Vagina (tissue), 2 donors: ENCODE measurements at regions not wholly inside any gene's neighbourhood (a gene's known extent, or its start where the extent isn't known, plus 50 kb on each side); places are given as distances from the start of the nearest gene placed in this dataset.

Source experiments
- CTCF ChIP-seq, 3 experiments: fragments of 450-650 bp in 2 of 3; fragments of 200-600 bp in 1 of 3; sonication (generic) in 1 of 3; IDR thresholded peaks; one replicate each; pipeline ENCODE4 v1.5.1; 2017 to 2019; ENCODE audit warnings: antibody characterized with exemption in 3 of 3, mild to moderate bottlenecking in 2 of 3, moderate library complexity in 2 of 3
- POLR2A ChIP-seq, 2 donors: fragments of 450-650 bp; IDR thresholded peaks; one replicate each; pipeline ENCODE4 v1.6.1; 2017; ENCODE audit warnings: antibody characterized with exemption in 2 of 2, mild to moderate bottlenecking in 2 of 2, moderate library complexity in 2 of 2
- POLR2AphosphoS5 ChIP-seq, 2 donors: sonication (generic); formaldehyde crosslinking; IDR thresholded peaks; one replicate each; pipeline ENCODE4 v1.9.0; 2017; ENCODE audit warnings: antibody characterized with exemption in 2 of 2, mild to moderate bottlenecking in 2 of 2, low read depth in 1 of 2; ENCODE audit not compliant: insufficient read depth in 1 of 2

GRCh38 chr12:30164382-30165318 lies 380.9 kb upstream of the TMTC1 start:
- no peak for TF ChIP-seq CTCF (IDR thresholded peaks at IDR 0.05)
- TF ChIP-seq POLR2A (IDR thresholded peaks at IDR 0.05): no peak
- TF ChIP-seq POLR2AphosphoS5 (IDR thresholded peaks at IDR 0.05; ENCODE audit: insufficient read depth in 1 of 2, low read depth in 1 of 2): no peak
